Neural progenitor cell (in vitro differentiated cells): ENCODE measurements at regions not wholly inside any gene's neighbourhood (a gene's known extent, or its start where the extent isn't known, plus 50 kb on each side); places are given as distances from the start of the nearest gene placed in this dataset.
"Not testable (repeated sequence)": the region's sequence is repeated elsewhere in the genome, so short reads cannot be mapped to it uniquely, and the experiment has no call there.

ENCODE experiments used
- EZH2 ChIP-seq: fragments of 200-600 bp; sonication (generic); IDR thresholded peaks from 2 replicates; pipeline ENCODE4 v1.6.1; 2017; ENCODE audit warnings: antibody characterized with exemption, mild to moderate bottlenecking, moderate library complexity
- EZH2phosphoT487 ChIP-seq: fragments of 200-600 bp; sonication (generic); IDR thresholded peaks from 2 replicates; pipeline ENCODE4 v1.6.1; 2017; ENCODE audit warnings: antibody characterized with exemption
- TF ChIP-seq, protein P1 (sequence below): fragments of 200-600 bp; sonication (generic); IDR thresholded peaks from 2 replicates; pipeline ENCODE4 v1.5.1; 2017; ENCODE audit warnings: antibody characterized with exemption, mild to moderate bottlenecking

DNA sequence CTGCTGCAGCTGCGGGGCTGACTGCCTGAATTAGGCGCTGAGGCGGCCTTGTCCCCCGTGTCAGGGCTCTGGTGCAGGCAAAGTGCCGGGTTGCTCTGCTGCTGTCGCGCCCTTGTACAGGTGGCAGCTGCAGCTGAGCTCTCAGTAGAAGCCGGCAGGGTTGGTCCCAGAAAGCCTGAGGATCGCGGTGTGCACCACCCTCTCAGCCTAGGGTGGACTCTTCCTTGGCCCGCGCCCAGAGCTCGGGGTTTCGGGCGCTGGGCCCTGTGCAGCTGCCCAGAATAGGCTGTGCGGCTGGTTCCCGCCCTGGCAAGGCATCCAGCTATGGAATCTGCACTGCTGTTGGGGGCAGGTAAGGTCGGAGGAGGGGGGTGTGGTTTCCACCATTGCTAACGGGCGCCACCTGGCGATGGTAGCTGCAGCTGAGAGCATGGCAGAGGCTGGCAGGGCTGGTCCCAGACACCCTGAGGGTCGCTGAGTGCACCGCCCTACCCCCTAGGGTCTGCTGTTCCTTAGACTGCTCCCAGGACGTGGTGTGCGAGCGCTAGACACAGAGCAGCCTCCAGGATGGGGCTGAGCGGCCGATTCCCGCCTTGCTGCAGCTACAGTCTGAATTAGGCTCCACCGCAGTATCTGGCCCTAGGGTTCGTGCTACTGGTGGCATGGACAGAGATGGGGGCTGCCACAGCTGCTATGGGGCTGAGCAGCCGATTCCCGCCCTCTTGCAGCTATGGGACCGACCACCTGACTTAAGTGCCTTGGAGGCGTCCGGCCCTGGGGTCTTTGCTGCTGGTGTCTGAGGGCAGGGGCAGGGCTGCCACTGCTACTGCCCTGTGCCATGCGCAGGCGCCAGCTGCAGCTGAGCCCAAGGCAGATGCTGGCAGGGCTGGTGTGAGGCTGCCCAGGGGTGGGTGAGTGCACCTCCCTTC, 145.0 kb downstream of the CCDC74A start:
- TF ChIP-seq, protein P1, sequence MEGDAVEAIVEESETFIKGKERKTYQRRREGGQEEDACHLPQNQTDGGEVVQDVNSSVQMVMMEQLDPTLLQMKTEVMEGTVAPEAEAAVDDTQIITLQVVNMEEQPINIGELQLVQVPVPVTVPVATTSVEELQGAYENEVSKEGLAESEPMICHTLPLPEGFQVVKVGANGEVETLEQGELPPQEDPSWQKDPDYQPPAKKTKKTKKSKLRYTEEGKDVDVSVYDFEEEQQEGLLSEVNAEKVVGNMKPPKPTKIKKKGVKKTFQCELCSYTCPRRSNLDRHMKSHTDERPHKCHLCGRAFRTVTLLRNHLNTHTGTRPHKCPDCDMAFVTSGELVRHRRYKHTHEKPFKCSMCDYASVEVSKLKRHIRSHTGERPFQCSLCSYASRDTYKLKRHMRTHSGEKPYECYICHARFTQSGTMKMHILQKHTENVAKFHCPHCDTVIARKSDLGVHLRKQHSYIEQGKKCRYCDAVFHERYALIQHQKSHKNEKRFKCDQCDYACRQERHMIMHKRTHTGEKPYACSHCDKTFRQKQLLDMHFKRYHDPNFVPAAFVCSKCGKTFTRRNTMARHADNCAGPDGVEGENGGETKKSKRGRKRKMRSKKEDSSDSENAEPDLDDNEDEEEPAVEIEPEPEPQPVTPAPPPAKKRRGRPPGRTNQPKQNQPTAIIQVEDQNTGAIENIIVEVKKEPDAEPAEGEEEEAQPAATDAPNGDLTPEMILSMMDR, result peak; percentile 65
- TF ChIP-seq EZH2, result not testable (repeated sequence)
- TF ChIP-seq EZH2phosphoT487, result peak; percentile 46
